ENCODE measurements at regions not wholly inside any gene's neighbourhood (a gene's known extent, or its start where the extent isn't known, plus 50 kb on each side); places are given as distances from the start of the nearest gene placed in this dataset.

GRCh38 chr6:122077603-122078002 lies 321.8 kb upstream of the HSF2 start:
- DNase-seq: no peak

- no peak for DNase-seq
Measured at GRCh38 chr6:122078481-122078880, 321.0 kb upstream of the HSF2 start.

GRCh38 chr6:122079916-122080315 lies 319.5 kb upstream of the HSF2 start:
- DNase-seq: no peak

GRCh38 chr6:122081921-122082320 lies 317.5 kb upstream of the HSF2 start:
- DNase-seq: no peak

- DNase-seq: no peak
Measured at GRCh38 chr6:122082370-122082769, 317.1 kb upstream of the HSF2 start.

GRCh38 chr6:122092366-122092765 lies 307.1 kb upstream of the HSF2 start:
- DNase-seq: no peak

- no peak for DNase-seq
Measured at GRCh38 chr6:122098201-122098678, 301.2 kb upstream of the HSF2 start.

- DNase-seq: no peak
Measured at GRCh38 chr6:122102026-122102425, 297.4 kb upstream of the HSF2 start.

GRCh38 chr6:122107256-122107852 lies 292.1 kb upstream of the HSF2 start:
- no peak for DNase-seq

- no peak for DNase-seq
Measured at GRCh38 chr6:122109075-122109474, 290.4 kb upstream of the HSF2 start.

- no peak for DNase-seq
Measured at GRCh38 chr6:122114717-122115116, 284.7 kb upstream of the HSF2 start.

GRCh38 chr6:122116119-122116834 lies 283.2 kb upstream of the HSF2 start:
- no peak for DNase-seq

GRCh38 chr6:122116835-122117627 lies 282.4 kb upstream of the HSF2 start:
- DNase-seq: no peak

- DNase-seq: no peak
Measured at GRCh38 chr6:122118945-122119506, 280.4 kb upstream of the HSF2 start.

GRCh38 chr6:122122202-122122601 lies 277.2 kb upstream of the HSF2 start:
- no peak for DNase-seq

GRCh38 chr6:122122686-122123085 lies 276.8 kb upstream of the HSF2 start:
- no peak for DNase-seq

GRCh38 chr6:122124908-122125307 lies 274.5 kb upstream of the HSF2 start:
- DNase-seq: no peak

- DNase-seq: no peak
Measured at GRCh38 chr6:122126894-122127293, 272.6 kb upstream of the HSF2 start.

GRCh38 chr6:122128445-122128844 lies 271.0 kb upstream of the HSF2 start:
- no peak for DNase-seq

GRCh38 chr6:122129313-122130025 lies 270.0 kb upstream of the HSF2 start:
- DNase-seq: no peak

- DNase-seq: no peak
Measured at GRCh38 chr6:122130026-122130348, 269.5 kb upstream of the HSF2 start.

GRCh38 chr6:122130518-122130917 lies 268.9 kb upstream of the HSF2 start:
- no peak for DNase-seq

- DNase-seq: peak; percentile 2
Measured at GRCh38 chr6:122136386-122136785, 263.1 kb upstream of the HSF2 start.
